AG04449 (cell line): ENCODE measurements at regions not wholly inside any gene's neighbourhood (a gene's known extent, or its start where the extent isn't known, plus 50 kb on each side); places are given as distances from the start of the nearest gene placed in this dataset.

ENCODE experiments used
- CTCF ChIA-PET: fragments of 350-600 bp; formaldehyde crosslinking; extraction: SDS; loops from one replicate; lab custom pipeline; 2021; ENCODE audit warnings: antibody characterized with exemption; lab: Yijun Ruan, JAX
- POLR2A ChIA-PET: fragments of 400-600, 350-600 bp; formaldehyde crosslinking; extraction: SDS; loops from one replicate; lab custom pipeline; 2020; ENCODE audit warnings: antibody characterized with exemption, inconsistent platforms; lab: Yijun Ruan, JAX
- DNase-seq: peaks from one replicate; pipeline ENCODE4 v3.0.0-alpha.2; 2010; ENCODE audit warnings: low read depth, low spot score
- H3K4me3 ChIP-seq: 2 replicates; pipeline ENCODE4 v1.5.1; 2011; ENCODE audit warnings: low read depth, mild to moderate bottlenecking, control low read depth, low read length
- TF ChIP-seq, protein P1 (sequence below): IDR thresholded peaks from one replicate; pipeline ENCODE4 v1.5.1; 2011; ENCODE audit warnings: mild to moderate bottlenecking, moderate library complexity, low read length, control low read depth, inconsistent platforms; ENCODE audit not compliant: insufficient read depth; ENCODE audit errors: missing control alignments

DNA sequence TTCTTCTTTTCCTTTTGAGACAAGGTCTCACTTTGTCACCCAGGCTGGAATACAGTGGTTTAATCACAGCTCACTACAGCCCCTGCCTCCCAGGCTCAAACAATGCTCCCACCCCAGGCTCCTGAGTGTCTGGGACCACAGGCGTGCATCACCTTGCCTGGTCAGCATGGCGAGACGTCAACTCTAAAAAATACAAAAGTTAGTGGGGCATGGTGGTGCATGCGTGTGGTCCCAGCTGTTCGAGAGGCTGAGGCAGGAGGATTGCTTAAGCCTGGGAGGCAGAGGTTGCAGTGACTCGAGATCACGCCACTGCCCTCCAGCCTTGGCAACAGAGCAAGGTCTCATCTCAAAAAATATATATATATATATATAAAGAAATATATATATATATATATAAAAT is 242.4 kb downstream of the SHOX start:
- ChIA-PET POLR2A (no interaction called here), CTCF (no interaction called here)
- TF ChIP-seq, protein P1, sequence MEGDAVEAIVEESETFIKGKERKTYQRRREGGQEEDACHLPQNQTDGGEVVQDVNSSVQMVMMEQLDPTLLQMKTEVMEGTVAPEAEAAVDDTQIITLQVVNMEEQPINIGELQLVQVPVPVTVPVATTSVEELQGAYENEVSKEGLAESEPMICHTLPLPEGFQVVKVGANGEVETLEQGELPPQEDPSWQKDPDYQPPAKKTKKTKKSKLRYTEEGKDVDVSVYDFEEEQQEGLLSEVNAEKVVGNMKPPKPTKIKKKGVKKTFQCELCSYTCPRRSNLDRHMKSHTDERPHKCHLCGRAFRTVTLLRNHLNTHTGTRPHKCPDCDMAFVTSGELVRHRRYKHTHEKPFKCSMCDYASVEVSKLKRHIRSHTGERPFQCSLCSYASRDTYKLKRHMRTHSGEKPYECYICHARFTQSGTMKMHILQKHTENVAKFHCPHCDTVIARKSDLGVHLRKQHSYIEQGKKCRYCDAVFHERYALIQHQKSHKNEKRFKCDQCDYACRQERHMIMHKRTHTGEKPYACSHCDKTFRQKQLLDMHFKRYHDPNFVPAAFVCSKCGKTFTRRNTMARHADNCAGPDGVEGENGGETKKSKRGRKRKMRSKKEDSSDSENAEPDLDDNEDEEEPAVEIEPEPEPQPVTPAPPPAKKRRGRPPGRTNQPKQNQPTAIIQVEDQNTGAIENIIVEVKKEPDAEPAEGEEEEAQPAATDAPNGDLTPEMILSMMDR = no peak
- H3K4me3 ChIP-seq = no peak overlapping the region
- no peak for DNase-seq

DNA sequence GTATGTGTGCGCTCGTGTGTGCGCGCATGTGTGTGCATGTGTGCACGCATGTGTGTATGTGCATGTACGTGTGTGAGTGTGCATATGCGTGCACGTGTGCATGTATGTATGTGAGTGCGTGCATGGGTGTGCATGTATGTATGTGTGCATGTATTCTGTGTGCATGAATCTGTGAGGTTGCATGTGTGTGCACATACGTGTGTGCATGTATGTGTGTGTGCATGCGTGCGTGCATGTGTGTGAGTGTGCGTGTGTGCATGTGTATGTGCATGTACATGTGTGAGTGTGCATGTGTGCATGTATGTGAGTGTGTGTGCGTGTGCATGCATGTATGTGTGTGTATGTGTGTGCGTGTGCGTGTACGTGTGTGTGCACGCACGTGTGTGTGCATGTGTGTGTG is 241.5 kb downstream of the SHOX start:
- TF ChIP-seq, protein P1 = no peak
- POLR2A ChIA-PET = no interaction called here
- CTCF ChIA-PET = no interaction called here

GRCh38 chrX:871626-872025 is 241.0 kb downstream of the SHOX start:
- DNase-seq = no peak
- POLR2A ChIA-PET = no interaction called here
- CTCF ChIA-PET = no interaction called here
- no peak overlapping the region for H3K4me3 ChIP-seq
- TF ChIP-seq, protein P1 = no peak

More for the DNA sequence above, 241.5 kb downstream of the SHOX start:
- DNase-seq = no peak
- no peak overlapping the region for H3K4me3 ChIP-seq

DNA sequence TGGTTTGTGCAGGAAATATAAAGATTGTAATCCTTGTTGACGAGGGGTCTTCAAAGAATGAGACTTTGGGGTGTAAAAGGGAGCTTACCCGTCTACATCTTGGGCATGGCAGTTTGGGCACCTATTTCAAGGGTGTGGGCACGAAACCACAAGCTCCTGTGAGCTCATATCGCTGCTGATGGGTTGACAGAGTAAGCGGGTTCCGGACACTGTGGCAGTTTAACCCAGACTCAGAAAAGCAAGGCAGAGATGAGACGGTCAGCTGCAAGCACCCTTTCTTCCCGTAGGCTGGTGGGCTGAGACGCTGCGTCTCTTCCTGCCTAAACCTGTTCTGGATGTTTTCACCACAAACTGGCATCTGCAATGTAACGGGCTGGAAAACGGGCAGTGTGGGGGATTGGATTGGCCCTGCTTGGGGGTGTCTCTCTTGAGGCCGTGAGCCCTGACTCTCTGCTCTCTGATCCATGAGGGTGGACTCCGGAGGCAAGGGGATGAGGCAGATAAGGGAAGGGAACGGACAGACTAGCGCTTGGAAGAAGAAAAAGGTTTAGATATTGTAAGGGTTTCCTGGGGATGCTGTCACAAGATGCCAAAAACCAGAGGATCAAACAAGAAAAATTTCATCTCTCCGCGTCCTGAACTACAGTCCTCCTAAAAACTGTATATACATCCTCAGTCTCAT is 237.5 kb downstream of the SHOX start:
- no peak for DNase-seq
- no peak overlapping the region for H3K4me3 ChIP-seq
- TF ChIP-seq, protein P1 = no peak
- ChIA-PET CTCF (no interaction called here), POLR2A (no interaction called here)

- no peak overlapping the region for H3K4me3 ChIP-seq
- TF ChIP-seq, protein P1 = no peak
- no peak for DNase-seq
- POLR2A ChIA-PET = no interaction called here
- CTCF ChIA-PET = no interaction called here
These were observed 236.9 kb downstream of the SHOX start for GRCh38 chrX:867502-867901.

DNA sequence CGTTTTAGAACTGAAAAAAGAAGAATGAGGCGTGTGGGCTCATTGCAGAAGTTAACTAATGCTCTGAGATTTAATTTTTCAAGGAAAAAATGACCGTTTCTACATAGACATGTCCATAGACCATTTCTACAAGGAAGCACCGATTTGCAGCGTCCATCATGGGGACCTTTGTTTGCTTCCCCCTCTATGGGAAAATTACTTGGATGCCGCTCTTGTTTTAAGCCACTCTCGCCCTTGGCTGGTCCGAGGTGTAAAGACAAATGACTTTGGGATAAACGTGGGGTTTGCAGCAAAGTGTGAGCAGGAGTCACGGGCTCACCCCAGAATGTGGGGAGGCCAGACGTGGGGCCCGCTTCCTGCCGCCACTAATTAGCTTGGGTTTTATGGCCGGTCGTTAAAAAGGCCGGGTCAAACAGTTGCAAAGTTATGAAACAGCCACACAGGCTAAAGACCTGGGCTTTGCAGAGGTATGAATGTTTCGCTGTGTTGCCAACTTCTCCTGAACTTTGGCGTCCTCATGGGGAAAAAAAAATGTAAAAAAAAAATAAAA is 235.9 kb downstream of the SHOX start:
- ChIA-PET POLR2A (no interaction called here), CTCF (no interaction called here)
- no peak for DNase-seq
- no peak overlapping the region for H3K4me3 ChIP-seq
- TF ChIP-seq, protein P1 = no peak
